ENCODE measurements at regions not wholly inside any gene's neighbourhood (a gene's known extent, or its start where the extent isn't known, plus 50 kb on each side); places are given as distances from the start of the nearest gene placed in this dataset.

- no peaks in the 10 kb centered on the region for H3K27me3 ChIP-seq
- H3K9me3 ChIP-seq: no peaks in the 10 kb centered on the region
- H3K9ac ChIP-seq (ENCODE audit: low read depth in 2 of 2, low read length in 2 of 2): no peak overlapping the region
- DNase-seq: no peak
- no peak overlapping the region for H3K27ac ChIP-seq
- intact Hi-C loops (cut with DNase I): no loop called here
- no peaks in the 10 kb centered on the region for H3K4me1 ChIP-seq
- H3K36me3 ChIP-seq: no peaks in the 10 kb centered on the region
- H3K4me3 ChIP-seq: no peak overlapping the region
- TF ChIP-seq CTCF (IDR thresholded peaks at IDR 0.05): no peak
These were observed 295.6 kb downstream of the S1PR1 start for GRCh38 chr1:101532377-101532776.

GRCh38 chr1:101540161-101540560 is 303.3 kb downstream of the S1PR1 start:
- no peak for TF ChIP-seq CTCF (IDR thresholded peaks at IDR 0.05)
- no peak for DNase-seq
- Histone ChIP-seq H3K36me3 (no peaks in the 10 kb centered on the region), H3K4me3 (no peak overlapping the region), H3K9me3 (no peaks in the 10 kb centered on the region), H3K27me3 (no peaks in the 10 kb centered on the region), H3K9ac (ENCODE audit: low read depth in 2 of 2, low read length in 2 of 2) (no peak overlapping the region), H3K27ac (no peak overlapping the region), H3K4me1 (no peaks in the 10 kb centered on the region)
- intact Hi-C loops (cut with DNase I): no loop called here

- no peaks in the 10 kb centered on the region for H3K36me3 ChIP-seq
- no peak overlapping the region for H3K4me3 ChIP-seq
- no peak overlapping the region for H3K9ac ChIP-seq (ENCODE audit: low read depth in 2 of 2, low read length in 2 of 2)
- peaks cover 4% of the 10 kb centered on the region for H3K4me1 ChIP-seq
- no peak for DNase-seq
- intact Hi-C loops (cut with DNase I): no loop called here
- H3K27ac ChIP-seq: no peak overlapping the region
- H3K27me3 ChIP-seq: no peaks in the 10 kb centered on the region
- H3K9me3 ChIP-seq: no peaks in the 10 kb centered on the region
- TF ChIP-seq CTCF (IDR thresholded peaks at IDR 0.05): no peak
These were observed 310.1 kb downstream of the S1PR1 start for GRCh38 chr1:101546885-101547284.

GRCh38 chr1:101547357-101547756 is 310.5 kb downstream of the S1PR1 start:
- DNase-seq: no peak
- H3K27ac ChIP-seq: no peak overlapping the region
- no peak for TF ChIP-seq CTCF (IDR thresholded peaks at IDR 0.05)
- intact Hi-C loops (cut with DNase I): no loop called here
- H3K36me3 ChIP-seq: no peaks in the 10 kb centered on the region
- no peak overlapping the region for H3K9ac ChIP-seq (ENCODE audit: low read depth in 2 of 2, low read length in 2 of 2)
- H3K27me3 ChIP-seq: no peaks in the 10 kb centered on the region
- H3K9me3 ChIP-seq: no peaks in the 10 kb centered on the region
- no peak overlapping the region for H3K4me3 ChIP-seq
- H3K4me1 ChIP-seq: peaks cover 4% of the 10 kb centered on the region

GRCh38 chr1:101548376-101548775 is 311.6 kb downstream of the S1PR1 start:
- intact Hi-C loops (cut with DNase I): no loop called here
- H3K9ac ChIP-seq (ENCODE audit: low read depth in 2 of 2, low read length in 2 of 2): no peak overlapping the region
- peaks cover 4% of the 10 kb centered on the region for H3K4me1 ChIP-seq
- no peak for TF ChIP-seq CTCF (IDR thresholded peaks at IDR 0.05)
- H3K27ac ChIP-seq: no peak overlapping the region
- no peak for DNase-seq
- no peaks in the 10 kb centered on the region for H3K9me3 ChIP-seq
- H3K4me3 ChIP-seq: no peak overlapping the region
- H3K36me3 ChIP-seq: no peaks in the 10 kb centered on the region
- no peaks in the 10 kb centered on the region for H3K27me3 ChIP-seq

- no peak for DNase-seq
- Histone ChIP-seq H3K27ac (no peak overlapping the region), H3K9ac (ENCODE audit: low read depth in 2 of 2, low read length in 2 of 2) (no peak overlapping the region), H3K9me3 (no peaks in the 10 kb centered on the region), H3K36me3 (no peaks in the 10 kb centered on the region), H3K4me1 (peaks cover 4% of the 10 kb centered on the region), H3K27me3 (no peaks in the 10 kb centered on the region), H3K4me3 (no peak overlapping the region)
- no peak for TF ChIP-seq CTCF (IDR thresholded peaks at IDR 0.05)
- intact Hi-C loops (cut with DNase I): no loop called here
These were observed 313.8 kb downstream of the S1PR1 start for GRCh38 chr1:101550581-101550980.
